Right lobe of liver (tissue), 4 donors: ENCODE measurements at regions not wholly inside any gene's neighbourhood (a gene's known extent, or its start where the extent isn't known, plus 50 kb on each side); places are given as distances from the start of the nearest gene placed in this dataset.

ENCODE experiments used
- CTCF ChIP-seq, 4 donors: fragments of 200-600 bp in 3 of 4; fragments of 450-650 bp in 1 of 4; IDR thresholded peaks; one replicate each; pipeline versions ENCODE4 v1.5.1 to v1.8.0; 2016 to 2022; ENCODE audit warnings: antibody characterized with exemption in 4 of 4, mild to moderate bottlenecking in 2 of 4
- POLR2A ChIP-seq: fragments of 450-650 bp; IDR thresholded peaks from one replicate; pipeline ENCODE4 v1.6.1; 2017; ENCODE audit warnings: antibody characterized with exemption, mild to moderate bottlenecking
- donor health status: DM: no; HTN: no; CAD: no.
- donor health status: DM: no; HTN: no; CAD: no.
- donor health status: DM: no; HTN: yes; CAD: no.

- TF ChIP-seq CTCF (IDR thresholded peaks at IDR 0.05) (no peak), POLR2A (no peak)
Observed at GRCh38 chr12:90067791-90068190, 359.2 kb upstream of the ATP2B1 start.
